ENCODE measurements at regions not wholly inside any gene's neighbourhood (a gene's known extent, or its start where the extent isn't known, plus 50 kb on each side); places are given as distances from the start of the nearest gene placed in this dataset.

DNA sequence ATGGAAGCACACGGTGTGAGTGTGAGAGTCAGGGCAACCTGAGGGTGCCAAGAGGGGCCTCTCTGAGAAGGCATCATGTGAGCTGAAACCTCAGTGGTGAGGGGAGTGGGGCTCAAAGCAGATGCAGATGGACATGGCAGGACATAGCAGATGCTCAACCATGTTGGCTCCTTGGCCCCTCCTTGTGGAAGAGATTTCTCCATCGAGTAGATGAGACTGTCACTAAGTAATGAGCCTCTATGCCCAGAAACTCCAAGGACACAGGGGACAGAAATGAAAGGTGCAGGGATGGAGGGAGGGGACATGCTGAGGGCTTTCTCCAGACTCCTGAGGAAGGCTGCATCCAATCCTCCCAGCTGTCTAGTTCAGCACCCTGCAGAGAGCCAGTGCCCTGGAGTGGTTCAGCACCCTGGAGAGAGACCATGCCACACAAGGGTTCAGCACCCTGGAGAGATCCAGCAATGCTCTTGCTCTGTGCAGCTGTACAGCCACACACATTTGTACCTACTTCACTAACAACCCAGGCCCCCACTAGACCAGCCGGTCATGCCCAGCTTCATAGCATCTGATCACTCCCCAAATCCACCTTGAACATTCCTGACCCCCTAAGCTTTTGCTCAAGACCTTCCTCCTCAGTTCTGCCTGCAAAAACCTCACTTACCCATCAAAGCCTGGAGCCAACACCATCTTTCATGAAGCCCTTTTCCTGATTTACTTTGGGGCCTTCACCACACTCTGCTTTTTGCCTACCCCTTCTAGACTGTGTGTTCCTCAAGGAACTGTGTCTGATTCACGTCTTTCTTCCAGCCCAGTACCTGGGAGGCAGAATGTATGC is 252.0 kb downstream of the CTTN start (continued):
- no peak for TF ChIP-seq HIVEP1 (CRISPR knock-in tag; IDR thresholded peaks at IDR 0.05)
- no peak for TF ChIP-seq HMBOX1 (IDR thresholded peaks at IDR 0.05)
- no peak for TF ChIP-seq MEIS2 (IDR thresholded peaks at IDR 0.05; ENCODE audit: partially characterized antibody)
- no peak for TF ChIP-seq PHF20 (IDR thresholded peaks at IDR 0.05; ENCODE audit: partially characterized antibody)
- TF ChIP-seq TCF7 (IDR thresholded peaks at IDR 0.05; ENCODE audit: borderline replicate concordance) = no peak
- no peak for TF ChIP-seq CAMTA2 (CRISPR knock-in tag; conservative IDR thresholded peaks at IDR 0.05)
- TF ChIP-seq CTCF (IDR thresholded peaks at IDR 0.05 in 2 of 3, conservative IDR thresholded peaks at IDR 0.05 in 1 of 3; ENCODE audit: insufficient read depth in 2 of 3, low read depth in 1 of 3, low read length in 3 of 3) = no peak
- TF ChIP-seq SUPT5H (IDR thresholded peaks at IDR 0.05) = no peak
- no peak for TF ChIP-seq LARP7 (IDR thresholded peaks at IDR 0.05)
- no peak for TF ChIP-seq TFE3 (CRISPR knock-in tag; IDR thresholded peaks at IDR 0.05)
- no peak for TF ChIP-seq ASH1L (IDR thresholded peaks at IDR 0.05; ENCODE audit: borderline replicate concordance, low read depth, partially characterized antibody)
- no peak for TF ChIP-seq CBX1 (IDR thresholded peaks at IDR 0.05; ENCODE audit: low read depth)
- TF ChIP-seq MCM7 (IDR thresholded peaks at IDR 0.05) = no peak
- no peak for TF ChIP-seq POLR2A (conservative IDR thresholded peaks at IDR 0.05)

Data from K562 (cell line).